Epithelial cell of proximal tubule (primary cell): ENCODE measurements at regions not wholly inside any gene's neighbourhood (a gene's known extent, or its start where the extent isn't known, plus 50 kb on each side); places are given as distances from the start of the nearest gene placed in this dataset.

Source experiments
- DNase-seq: peaks from one replicate; pipeline ENCODE4 v3.0.0-alpha.2; 2011; ENCODE audit warnings: low read depth
- H3K4me3 ChIP-seq: 2 replicates; pipeline ENCODE4 v1.5.1; 2011; ENCODE audit warnings: low read depth, mild to moderate bottlenecking, low read length
- CTCF ChIP-seq: conservative IDR thresholded peaks from 2 replicates; pipeline ENCODE4 v1.5.1; 2012; ENCODE audit warnings: low read depth, mild to moderate bottlenecking, low read length

- no peak for DNase-seq
- no peak for TF ChIP-seq CTCF
Observed at GRCh38 chr1:232725305-232726047, 79.7 kb upstream of the MAP10 start.

DNA sequence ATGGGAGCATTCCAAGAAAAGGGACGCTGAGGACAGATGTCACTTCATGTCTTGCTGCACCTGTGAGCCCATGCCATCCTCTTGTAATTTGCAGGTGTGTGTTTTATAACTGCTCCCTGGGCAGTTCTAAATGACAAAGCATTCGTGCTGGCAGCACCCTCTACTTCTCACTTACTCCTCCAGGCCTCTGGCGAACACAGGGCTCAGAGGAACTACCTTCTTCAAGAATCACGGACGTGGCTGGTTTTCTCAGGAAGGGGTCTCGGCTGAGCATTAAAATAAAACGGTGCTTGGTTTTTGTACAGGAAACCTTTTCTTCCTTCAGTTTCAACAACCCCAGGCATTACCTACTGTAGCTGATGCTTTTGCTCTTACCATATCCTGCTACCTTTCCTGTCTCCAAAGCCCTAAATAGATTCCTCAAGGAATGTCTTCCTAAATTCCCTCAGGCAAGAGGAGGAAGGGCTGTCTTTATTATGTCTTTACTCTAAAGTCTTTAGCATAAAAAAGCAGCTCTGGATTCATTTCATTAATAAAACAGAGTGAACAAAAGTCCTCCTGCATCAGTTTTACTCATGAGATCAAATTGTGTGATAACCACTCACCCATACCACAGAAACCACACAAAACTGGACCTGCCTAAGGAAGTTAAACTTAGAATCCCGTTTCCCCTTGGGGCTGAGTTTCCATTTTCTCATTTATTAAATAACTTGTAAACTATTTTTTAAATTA is 79.0 kb upstream of the MAP10 start:
- TF ChIP-seq CTCF = no peak
- no peak overlapping the region for H3K4me3 ChIP-seq
- DNase-seq = no peak

More at GRCh38 chr1:232725305-232726047, 79.7 kb upstream of the MAP10 start:
- H3K4me3 ChIP-seq = no peak overlapping the region

DNA sequence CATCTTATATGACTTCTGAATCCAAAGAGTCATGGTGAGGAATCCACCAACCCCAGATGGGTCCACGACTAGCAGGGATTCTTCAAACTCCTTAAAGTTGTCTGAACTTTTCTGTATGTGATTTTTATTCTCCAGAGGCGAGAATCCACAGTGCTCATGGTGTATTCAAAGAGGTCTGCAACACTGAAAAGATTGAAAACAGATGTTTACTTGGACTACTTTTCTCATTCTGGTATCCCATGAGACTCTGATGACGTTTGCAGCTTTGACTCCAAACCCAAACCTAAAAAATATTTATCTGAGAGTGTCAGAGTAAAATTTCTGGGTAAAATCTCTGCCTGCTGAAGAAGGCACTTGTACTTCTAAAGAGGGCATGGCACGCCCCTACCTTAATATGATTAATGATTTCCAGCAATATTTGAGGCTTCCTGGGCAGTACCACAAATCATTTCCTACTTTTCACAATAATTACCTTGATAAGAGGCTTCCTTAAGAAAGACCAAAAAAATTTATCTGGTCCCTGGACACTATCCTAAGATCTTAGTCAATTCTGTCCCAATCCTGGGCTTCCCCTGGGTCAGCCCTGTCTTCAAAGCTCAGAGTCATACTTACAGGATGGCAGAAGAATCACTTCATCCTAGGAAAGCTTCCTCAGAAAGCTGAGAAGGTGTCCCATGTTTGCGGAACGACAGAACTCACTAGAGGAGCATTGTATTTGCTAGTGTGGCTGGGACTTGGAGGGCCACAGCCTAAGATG is 76.5 kb upstream of the MAP10 start:
- H3K4me3 ChIP-seq = no peak overlapping the region
- no peak for TF ChIP-seq CTCF
- DNase-seq = no peak

GRCh38 chr1:232732344-232732910 is 72.8 kb upstream of the MAP10 start:
- no peak for DNase-seq
- no peak for TF ChIP-seq CTCF
- H3K4me3 ChIP-seq = no peak overlapping the region

DNA sequence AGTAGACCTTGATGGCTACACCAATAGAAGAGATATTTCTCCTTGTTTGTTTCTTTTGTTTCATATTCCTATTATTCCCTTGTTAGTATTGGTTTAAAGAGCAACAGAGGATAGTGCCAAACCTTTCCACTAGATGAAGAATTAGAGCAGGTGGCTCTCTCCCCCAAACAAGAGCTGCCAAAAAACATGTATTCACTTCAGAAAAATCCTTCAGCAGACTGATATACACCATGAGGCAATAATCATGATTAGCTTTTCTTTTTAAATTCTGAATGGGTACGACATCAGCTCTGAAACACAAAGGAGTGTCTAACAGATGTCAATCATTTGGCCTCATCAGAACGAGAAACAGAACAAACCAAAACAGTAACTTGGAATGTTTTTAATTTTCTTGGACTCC is 67.3 kb upstream of the MAP10 start:
- TF ChIP-seq CTCF = no peak

GRCh38 chr1:232743999-232744398 is 61.2 kb upstream of the MAP10 start:
- no peak overlapping the region for H3K4me3 ChIP-seq
- no peak for TF ChIP-seq CTCF
- DNase-seq = no peak

More for the DNA sequence above, 67.3 kb upstream of the MAP10 start:
- H3K4me3 ChIP-seq = no peak overlapping the region
- no peak for DNase-seq
